GM21786 (cell line): ENCODE measurements at regions not wholly inside any gene's neighbourhood (a gene's known extent, or its start where the extent isn't known, plus 50 kb on each side); places are given as distances from the start of the nearest gene placed in this dataset.

Experiments
- ATAC-seq: cut with Tn5 transposase; IDR thresholded peaks from one replicate; pipeline ENCODE4 v1.9.1; 2021; ENCODE audit not compliant: unreplicated experiment

DNA sequence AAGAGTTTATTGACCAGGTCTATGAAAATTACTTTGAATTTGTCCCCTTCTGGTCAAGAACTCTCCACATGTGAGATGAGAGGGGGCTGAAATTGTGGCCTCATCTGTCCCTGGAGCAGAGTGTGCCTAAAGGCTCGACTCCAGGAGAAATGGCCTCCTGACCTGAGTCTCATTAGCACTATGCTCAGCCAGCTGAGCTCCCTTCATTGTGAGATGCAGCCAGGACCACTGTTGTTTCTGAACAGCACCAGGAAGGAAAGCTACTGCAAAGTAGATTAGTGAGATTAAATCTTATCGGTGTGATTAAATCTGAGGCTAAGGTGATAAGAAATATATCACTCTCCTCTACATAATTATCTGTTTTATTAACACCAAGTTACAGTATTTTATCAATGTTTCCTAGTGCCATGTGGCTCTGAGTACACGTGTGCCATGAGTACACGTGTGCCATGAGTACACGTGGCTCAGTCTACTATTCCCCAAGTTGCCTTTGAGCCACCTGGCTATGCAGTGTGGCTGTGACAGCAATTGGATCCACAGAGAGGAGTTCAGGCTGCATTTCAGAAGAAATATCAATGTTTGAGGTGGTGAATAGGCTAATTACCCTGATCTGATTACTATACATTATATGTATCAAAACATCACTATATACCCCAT is 126.9 kb downstream of the IPMK start:
- no peak for ATAC-seq

- no peak for ATAC-seq
These were observed 127.6 kb downstream of the IPMK start for GRCh38 chr10:58140054-58140453.

GRCh38 chr10:58137813-58138212 is 129.9 kb downstream of the IPMK start:
- no peak for ATAC-seq

DNA sequence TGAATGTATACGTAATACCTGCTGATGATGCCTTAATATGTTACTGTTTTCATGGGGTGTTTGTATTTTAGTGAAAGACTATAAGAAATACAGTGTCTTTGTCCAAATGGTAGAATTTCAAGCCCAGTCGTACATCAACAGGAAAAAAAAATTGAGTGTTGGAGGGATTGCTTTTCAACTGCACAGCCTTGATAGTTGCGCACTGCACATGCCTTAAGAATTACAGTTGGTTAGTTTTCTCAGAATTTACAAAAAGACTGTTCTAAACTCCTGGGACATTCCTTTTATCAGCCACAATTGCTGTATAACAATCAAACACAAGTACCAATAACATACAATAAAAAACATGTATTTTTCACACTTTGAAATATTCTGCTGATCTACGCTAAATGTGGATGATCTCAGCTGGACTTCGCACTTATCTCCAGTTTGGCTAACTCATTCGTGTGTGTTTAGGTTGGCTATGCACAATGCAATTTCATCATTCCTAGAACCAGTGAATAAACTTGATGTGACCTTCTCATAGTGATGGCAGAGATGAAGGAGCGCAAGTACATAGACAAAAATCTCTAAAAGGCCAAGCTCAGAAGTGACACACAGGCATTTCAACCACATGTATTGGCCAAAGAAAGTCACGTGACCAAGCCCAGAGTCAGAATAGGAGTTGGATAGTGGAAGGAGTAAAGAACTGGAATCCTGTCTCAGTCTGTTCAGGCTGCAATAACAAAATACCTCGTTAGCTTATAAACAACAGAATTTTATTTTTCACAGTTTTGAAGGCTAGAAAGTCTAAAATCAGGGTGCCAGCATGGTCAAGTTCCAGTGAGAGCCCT is 152.3 kb downstream of the IPMK start:
- no peak for ATAC-seq

DNA sequence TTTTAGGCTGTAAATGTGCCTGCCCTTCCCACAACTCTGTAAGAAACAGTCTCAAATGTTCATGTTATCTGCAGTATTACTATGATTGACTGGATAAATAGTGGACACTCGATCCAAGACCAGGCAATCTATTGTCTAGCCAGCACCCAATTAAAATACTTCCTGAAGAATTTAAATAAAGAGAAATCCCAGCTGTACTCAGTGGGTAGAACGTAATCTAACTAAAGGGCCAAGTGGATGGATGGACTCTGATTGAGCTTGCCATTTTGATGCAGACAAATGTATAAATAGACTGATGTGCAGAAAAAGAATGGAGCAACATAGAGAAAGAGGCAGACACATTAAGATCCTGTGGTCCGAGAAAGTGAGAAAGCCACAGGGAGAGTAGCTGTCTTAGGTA is 158.0 kb downstream of the IPMK start:
- ATAC-seq: no peak

- no peak for ATAC-seq
These were observed 160.2 kb downstream of the IPMK start for GRCh38 chr10:58107506-58107905.

GRCh38 chr10:58106211-58107035 is 161.3 kb downstream of the IPMK start:
- ATAC-seq: no peak

DNA sequence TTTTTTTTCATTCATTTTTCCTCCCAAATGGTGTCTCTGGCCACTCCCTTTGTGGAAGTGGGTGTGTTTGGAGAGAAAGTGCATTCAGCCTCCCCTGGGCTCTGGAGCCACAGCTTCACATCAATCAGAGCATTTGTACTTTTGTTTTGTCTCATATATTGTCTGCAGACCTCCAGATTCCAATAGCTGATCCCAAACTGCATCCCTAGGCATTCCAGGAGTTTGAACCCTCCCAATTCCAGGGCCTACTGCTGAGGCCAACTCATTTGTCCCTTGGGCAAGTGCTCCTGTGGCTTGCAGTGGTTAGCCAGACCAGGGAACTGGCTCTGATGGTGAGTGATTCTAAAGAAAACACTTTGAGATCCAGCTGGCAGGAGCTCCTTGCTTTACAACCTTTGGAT is 163.3 kb downstream of the IPMK start:
- ATAC-seq: no peak

- ATAC-seq: no peak
These were observed 164.8 kb downstream of the IPMK start for GRCh38 chr10:58102897-58103296.

DNA sequence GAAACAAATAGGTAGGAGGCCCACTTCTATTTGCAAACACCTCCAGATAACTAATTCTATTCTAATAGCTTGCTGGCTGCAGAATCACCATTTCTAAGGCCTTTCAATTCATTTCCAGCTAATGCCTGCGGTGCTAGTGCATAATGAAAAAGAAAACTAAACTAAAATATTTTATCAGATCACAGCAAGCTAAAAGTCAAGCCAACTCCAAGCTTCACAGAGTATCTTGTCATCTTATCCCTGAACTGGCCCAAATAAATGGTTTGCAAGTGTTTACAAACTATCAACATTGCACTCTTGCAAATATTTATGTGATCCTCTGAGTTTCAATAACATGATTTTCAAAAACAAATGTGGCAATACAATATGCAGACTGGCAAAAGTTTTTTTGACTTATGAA is 166.0 kb downstream of the IPMK start:
- no peak for ATAC-seq

- ATAC-seq: no peak
These were observed 172.5 kb downstream of the IPMK start for GRCh38 chr10:58094985-58095718.

DNA sequence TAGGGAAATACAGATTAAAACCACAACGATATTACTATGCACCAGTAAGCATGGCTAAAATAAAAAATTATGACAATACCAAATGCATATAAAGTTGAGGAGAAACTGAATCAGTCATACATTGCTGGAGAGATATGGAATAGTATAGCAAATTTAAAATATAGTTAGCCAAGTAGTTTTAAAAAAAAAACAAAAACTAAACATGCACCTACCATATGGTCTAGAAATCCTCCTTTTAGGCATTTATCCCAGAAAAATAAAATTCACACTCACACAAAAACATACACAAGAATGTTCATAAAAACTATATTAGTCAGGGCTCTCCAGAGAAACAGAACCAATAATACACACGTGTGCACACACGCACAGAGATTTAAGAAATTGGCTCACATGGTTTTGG is 175.8 kb downstream of the IPMK start:
- ATAC-seq: no peak

- ATAC-seq: no peak
These were observed 178.0 kb downstream of the IPMK start for GRCh38 chr10:58089739-58090138.

DNA sequence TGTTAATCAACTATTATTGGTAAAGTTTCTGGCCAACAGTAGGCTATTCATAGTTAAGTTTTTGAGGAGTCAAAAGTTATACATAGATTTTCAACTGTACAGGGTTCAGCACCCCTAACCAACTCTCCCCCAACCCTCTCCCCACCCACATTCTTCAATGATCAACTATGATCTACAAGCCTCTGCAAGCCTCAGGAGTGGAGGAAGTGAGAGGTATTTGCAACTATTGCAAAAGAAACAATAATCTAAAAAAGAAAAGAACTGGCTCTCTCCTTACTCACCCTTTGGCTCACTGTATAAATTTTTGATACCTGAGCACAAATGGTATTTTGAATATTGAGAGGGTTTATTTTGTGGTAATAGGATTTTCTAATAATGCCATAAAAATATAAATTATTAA is 179.8 kb downstream of the IPMK start:
- no peak for ATAC-seq

DNA sequence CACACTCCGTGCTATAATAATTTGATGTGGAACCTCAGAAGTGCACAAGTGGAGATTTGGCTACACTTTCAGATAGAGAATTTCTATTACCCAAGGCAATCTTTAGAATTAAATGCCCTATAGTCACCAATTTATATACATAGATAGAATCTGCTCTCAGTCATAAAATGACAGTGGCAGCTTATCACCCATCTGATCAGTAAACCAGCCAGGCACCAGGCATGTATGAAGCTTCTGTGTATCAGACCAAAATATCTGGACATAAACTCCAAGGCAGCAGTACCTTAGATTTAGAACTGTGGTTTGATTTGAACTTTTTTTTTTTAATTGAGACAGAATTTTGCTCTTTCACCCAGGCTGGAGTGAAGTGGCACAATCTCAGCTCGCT is 180.9 kb downstream of the IPMK start:
- no peak for ATAC-seq

DNA sequence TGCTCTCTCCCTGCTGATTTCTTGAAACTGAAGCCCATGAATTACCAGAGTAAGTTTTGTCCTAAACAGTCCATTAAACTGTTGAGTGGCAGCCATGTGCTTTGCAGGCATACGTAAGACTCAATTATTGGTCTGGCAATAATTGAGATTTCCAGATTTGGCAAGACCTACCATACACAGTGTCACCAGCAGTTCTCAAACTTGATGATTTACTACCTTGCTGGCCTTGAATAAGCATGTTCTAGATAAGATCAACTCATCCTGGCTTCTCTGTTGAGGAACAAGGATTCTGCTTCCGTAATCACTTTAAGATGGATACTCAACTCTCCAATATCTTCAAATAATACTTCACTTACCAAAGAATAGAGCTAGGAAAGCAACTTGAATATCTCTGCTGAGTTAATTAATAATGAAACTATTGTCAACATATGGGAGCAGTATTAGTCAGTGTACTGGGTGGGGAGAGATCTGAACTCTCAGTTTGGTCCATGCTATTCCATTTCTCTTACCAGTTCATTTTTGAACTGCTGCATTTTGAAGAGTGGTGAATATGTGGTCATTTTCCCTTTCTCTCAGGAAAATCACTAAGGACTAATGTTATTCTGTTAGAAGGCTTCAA is 181.4 kb downstream of the IPMK start:
- ATAC-seq: no peak

DNA sequence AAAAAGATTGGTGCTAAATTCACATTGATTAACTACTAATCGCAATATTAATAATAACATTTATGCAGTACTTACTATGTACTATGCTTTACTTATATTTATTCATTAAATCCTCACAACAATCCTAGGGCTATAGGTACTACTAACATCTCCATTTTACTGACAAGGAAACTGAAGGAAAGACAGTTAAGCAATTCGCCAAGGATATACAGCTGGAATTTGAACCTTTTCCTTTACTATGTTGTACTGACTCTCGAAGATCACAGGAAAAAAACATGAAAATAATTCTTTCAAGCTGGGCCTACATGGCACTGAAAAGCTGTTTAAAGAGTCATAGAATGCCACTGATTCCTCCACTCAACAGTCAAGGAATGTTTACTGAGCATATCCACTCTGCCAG is 185.4 kb downstream of the IPMK start:
- ATAC-seq: no peak

- ATAC-seq: no peak
These were observed 186.3 kb downstream of the IPMK start for GRCh38 chr10:58081353-58081752.

DNA sequence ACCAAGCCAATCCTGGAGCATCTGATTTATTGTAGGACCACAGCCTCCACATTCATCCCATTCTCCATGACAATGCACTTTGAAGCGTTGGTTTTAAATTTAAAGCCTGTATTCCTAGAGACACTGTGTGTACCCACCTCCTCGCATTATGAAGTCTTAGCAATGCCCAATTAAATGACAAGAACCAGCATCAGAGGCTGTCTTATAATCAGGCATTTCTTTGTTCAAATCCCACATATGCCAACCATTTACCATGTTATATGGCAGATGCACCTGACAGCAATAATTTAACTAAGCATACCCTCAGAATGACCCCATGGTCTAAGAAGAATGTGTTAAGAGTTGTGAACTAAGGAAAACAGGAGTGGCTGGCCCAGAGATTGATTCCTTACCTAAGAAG is 188.2 kb downstream of the IPMK start:
- no peak for ATAC-seq

DNA sequence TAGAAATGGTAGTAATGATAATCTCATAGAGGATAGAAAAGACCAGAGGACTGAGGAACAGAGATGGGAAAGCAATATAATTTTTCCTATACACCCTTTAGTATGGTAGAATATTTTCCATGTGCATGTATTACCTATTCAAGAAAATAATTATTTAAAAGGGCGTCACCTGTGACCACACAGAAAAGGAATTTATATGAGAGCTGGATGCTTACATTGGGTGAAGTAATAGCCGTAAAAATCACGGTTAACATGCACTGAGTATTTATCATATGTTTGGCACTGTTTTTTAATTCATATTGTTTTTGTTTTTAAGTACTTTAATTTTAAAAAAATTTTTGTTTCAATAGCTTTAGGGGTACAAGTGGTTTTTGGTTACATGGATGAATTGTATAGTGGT is 195.1 kb downstream of the IPMK start:
- ATAC-seq: no peak

- no peak for ATAC-seq
These were observed 196.7 kb downstream of the IPMK start for GRCh38 chr10:58070956-58071355.
